ENCODE measurements at regions not wholly inside any gene's neighbourhood (a gene's known extent, or its start where the extent isn't known, plus 50 kb on each side); places are given as distances from the start of the nearest gene placed in this dataset.

DNA sequence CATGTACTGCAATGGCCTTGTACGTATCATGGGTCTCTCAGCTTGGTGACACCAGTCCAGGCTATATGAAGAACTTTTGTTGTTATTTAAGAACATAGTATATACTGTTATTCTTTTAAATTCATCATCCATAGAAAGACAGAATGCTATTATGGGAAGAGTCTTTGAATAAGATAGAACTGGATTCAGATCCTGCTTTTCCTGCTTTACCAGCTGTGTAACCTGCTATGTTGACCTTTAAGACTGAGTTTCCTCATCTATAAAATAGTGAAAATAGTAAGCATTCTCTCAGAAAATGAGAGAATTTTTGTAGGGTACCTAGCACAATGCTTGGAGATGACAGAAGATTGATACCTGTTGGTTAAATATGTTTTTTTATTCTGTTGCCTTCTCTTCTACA is 204.1 kb upstream of the TBL1XR1 start:
- TF ChIP-seq, protein P1, sequence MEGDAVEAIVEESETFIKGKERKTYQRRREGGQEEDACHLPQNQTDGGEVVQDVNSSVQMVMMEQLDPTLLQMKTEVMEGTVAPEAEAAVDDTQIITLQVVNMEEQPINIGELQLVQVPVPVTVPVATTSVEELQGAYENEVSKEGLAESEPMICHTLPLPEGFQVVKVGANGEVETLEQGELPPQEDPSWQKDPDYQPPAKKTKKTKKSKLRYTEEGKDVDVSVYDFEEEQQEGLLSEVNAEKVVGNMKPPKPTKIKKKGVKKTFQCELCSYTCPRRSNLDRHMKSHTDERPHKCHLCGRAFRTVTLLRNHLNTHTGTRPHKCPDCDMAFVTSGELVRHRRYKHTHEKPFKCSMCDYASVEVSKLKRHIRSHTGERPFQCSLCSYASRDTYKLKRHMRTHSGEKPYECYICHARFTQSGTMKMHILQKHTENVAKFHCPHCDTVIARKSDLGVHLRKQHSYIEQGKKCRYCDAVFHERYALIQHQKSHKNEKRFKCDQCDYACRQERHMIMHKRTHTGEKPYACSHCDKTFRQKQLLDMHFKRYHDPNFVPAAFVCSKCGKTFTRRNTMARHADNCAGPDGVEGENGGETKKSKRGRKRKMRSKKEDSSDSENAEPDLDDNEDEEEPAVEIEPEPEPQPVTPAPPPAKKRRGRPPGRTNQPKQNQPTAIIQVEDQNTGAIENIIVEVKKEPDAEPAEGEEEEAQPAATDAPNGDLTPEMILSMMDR (IDR thresholded peaks at IDR 0.05): no peak
- no peak for TF ChIP-seq POLR2A (IDR thresholded peaks at IDR 0.05)
